ENCODE measurements at regions not wholly inside any gene's neighbourhood (a gene's known extent, or its start where the extent isn't known, plus 50 kb on each side); places are given as distances from the start of the nearest gene placed in this dataset.

GRCh38 chr15:27686971-27687370, 412.1 kb downstream of the OCA2 start:
- no peaks in the 10 kb centered on the region for H3K9me3 Mint-ChIP-seq (ENCODE audit: unreplicated experiment)
- no peak for DNase-seq (ENCODE audit: extremely low spot score, unreplicated experiment)
- H3K4me3 Mint-ChIP-seq (ENCODE audit: unreplicated experiment): no peak overlapping the region
- no peaks in the 10 kb centered on the region for H3K27me3 Mint-ChIP-seq (ENCODE audit: unreplicated experiment)
- no peak overlapping the region for H3K27ac Mint-ChIP-seq (ENCODE audit: unreplicated experiment)
- H3K4me1 Mint-ChIP-seq (ENCODE audit: unreplicated experiment): peaks cover 27% of the 10 kb centered on the region
- TF ChIP-seq CTCF (IDR thresholded peaks at IDR 0.05): no peak
- H3K36me3 Mint-ChIP-seq (ENCODE audit: unreplicated experiment): no peaks in the 10 kb centered on the region

GRCh38 chr15:27686369-27686768, 412.7 kb downstream of the OCA2 start:
- Mint-ChIP-seq H3K9me3 (ENCODE audit: unreplicated experiment) (no peaks in the 10 kb centered on the region), H3K27ac (ENCODE audit: unreplicated experiment) (peak overlapping the region; percentile 16), H3K36me3 (ENCODE audit: unreplicated experiment) (no peaks in the 10 kb centered on the region), H3K4me1 (ENCODE audit: unreplicated experiment) (peaks cover 27% of the 10 kb centered on the region), H3K4me3 (ENCODE audit: unreplicated experiment) (no peak overlapping the region), H3K27me3 (ENCODE audit: unreplicated experiment) (no peaks in the 10 kb centered on the region)
- DNase-seq (ENCODE audit: extremely low spot score, unreplicated experiment): no peak
- no peak for TF ChIP-seq CTCF (IDR thresholded peaks at IDR 0.05)

- TF ChIP-seq CTCF (IDR thresholded peaks at IDR 0.05): no peak
- Mint-ChIP-seq H3K9me3 (ENCODE audit: unreplicated experiment) (no peaks in the 10 kb centered on the region), H3K36me3 (ENCODE audit: unreplicated experiment) (no peaks in the 10 kb centered on the region), H3K27ac (ENCODE audit: unreplicated experiment) (no peak overlapping the region), H3K4me3 (ENCODE audit: unreplicated experiment) (no peak overlapping the region), H3K27me3 (ENCODE audit: unreplicated experiment) (no peaks in the 10 kb centered on the region), H3K4me1 (ENCODE audit: unreplicated experiment) (peaks cover 27% of the 10 kb centered on the region)
- DNase-seq (ENCODE audit: extremely low spot score, unreplicated experiment): no peak
Measured at GRCh38 chr15:27685644-27686043, 413.5 kb downstream of the OCA2 start.

- no peak overlapping the region for H3K27ac Mint-ChIP-seq (ENCODE audit: unreplicated experiment)
- TF ChIP-seq CTCF (IDR thresholded peaks at IDR 0.05): no peak
- no peaks in the 10 kb centered on the region for H3K9me3 Mint-ChIP-seq (ENCODE audit: unreplicated experiment)
- no peaks in the 10 kb centered on the region for H3K36me3 Mint-ChIP-seq (ENCODE audit: unreplicated experiment)
- peaks cover 23% of the 10 kb centered on the region for H3K4me1 Mint-ChIP-seq (ENCODE audit: unreplicated experiment)
- no peak overlapping the region for H3K4me3 Mint-ChIP-seq (ENCODE audit: unreplicated experiment)
- no peaks in the 10 kb centered on the region for H3K27me3 Mint-ChIP-seq (ENCODE audit: unreplicated experiment)
- no peak for DNase-seq (ENCODE audit: extremely low spot score, unreplicated experiment)
Measured at GRCh38 chr15:27683121-27683520, 416.0 kb downstream of the OCA2 start.

- Mint-ChIP-seq H3K4me3 (ENCODE audit: unreplicated experiment) (no peak overlapping the region), H3K4me1 (ENCODE audit: unreplicated experiment) (peaks cover 14% of the 10 kb centered on the region), H3K27ac (ENCODE audit: unreplicated experiment) (no peak overlapping the region), H3K27me3 (ENCODE audit: unreplicated experiment) (no peaks in the 10 kb centered on the region), H3K9me3 (ENCODE audit: unreplicated experiment) (no peaks in the 10 kb centered on the region), H3K36me3 (ENCODE audit: unreplicated experiment) (no peaks in the 10 kb centered on the region)
- no peak for TF ChIP-seq CTCF (IDR thresholded peaks at IDR 0.05)
- DNase-seq (ENCODE audit: extremely low spot score, unreplicated experiment): no peak
Measured at GRCh38 chr15:27681038-27681437, 418.1 kb downstream of the OCA2 start.
